ENCODE measurements at regions not wholly inside any gene's neighbourhood (a gene's known extent, or its start where the extent isn't known, plus 50 kb on each side); places are given as distances from the start of the nearest gene placed in this dataset.

GRCh38 chr12:74646831-74647230, 109.2 kb downstream of the ATXN7L3B start:
- peak; percentile 70 for ATAC-seq
- no peak overlapping the region for H3K27ac ChIP-seq (ENCODE audit: low read length)
- no peaks in the 10 kb centered on the region for H3K27me3 ChIP-seq (ENCODE audit: low read length)
- no peak overlapping the region for H3K9ac ChIP-seq (ENCODE audit: low read length)
- H3K36me3 ChIP-seq (ENCODE audit: low read depth, low read length) = no peaks in the 10 kb centered on the region
- peak; percentile 48 for DNase-seq
- POLR2A ChIA-PET (ENCODE audit: unreplicated experiment) = interaction anchor here (0.6 to 0.7 kb wide), 3 partner anchors 107 to 543 kb away, joined by 3 to 5 read pairs (median 3); no protein-coding TSS in a partner anchor
- no peak overlapping the region for H3K4me3 ChIP-seq (ENCODE audit: low read length)
- H3K9me3 ChIP-seq (ENCODE audit: low read length) = no peaks in the 10 kb centered on the region
- H3K9me2 ChIP-seq (replicated peaks; ENCODE audit: low read length) = no peaks in the 10 kb centered on the region
- H3K79me2 ChIP-seq (ENCODE audit: low read length) = no peaks in the 10 kb centered on the region
- intact Hi-C loops (cut with micrococcal nuclease) = loop anchor here (1.0 to 2.0 kb wide), 2 partner anchors 110 to 232 kb away; partner anchors contain the start of gene ATXN7L3B
- BruUV-seq (replicated peaks) = no TSS peak
- CTCF ChIA-PET = interaction anchor here (1.0 to 1.6 kb wide), 3 partner anchors 109 to 275 kb away, joined by 3 to 5 read pairs (median 3); no protein-coding TSS in a partner anchor
- no peak overlapping the region for H3K4me2 ChIP-seq (ENCODE audit: low read length)
- H3F3A ChIP-seq (ENCODE audit: low read length, unreplicated experiment) = no peaks in the 10 kb centered on the region
- H4K20me1 ChIP-seq (ENCODE audit: low read length) = no peaks in the 10 kb centered on the region
- TF ChIP-seq CTCF (conservative IDR thresholded peaks at IDR 0.05; ENCODE audit: low read depth, low read length) (peak; percentile 60), EZH2 (IDR thresholded peaks at IDR 0.05; ENCODE audit: low read length, unreplicated experiment) (no peak)
- H3K4me1 ChIP-seq (ENCODE audit: insufficient read depth, low read length) = no peaks in the 10 kb centered on the region
- H2AFZ ChIP-seq (ENCODE audit: low read length) = no peak overlapping the region; the same call in 1 of the 2 replicates

- H3K9ac ChIP-seq (ENCODE audit: low read length) = no peak overlapping the region
- no peaks in the 10 kb centered on the region for H3K9me2 ChIP-seq (replicated peaks; ENCODE audit: low read length)
- no peak for TF ChIP-seq EZH2 (IDR thresholded peaks at IDR 0.05; ENCODE audit: low read length, unreplicated experiment)
- TF ChIP-seq CTCF (conservative IDR thresholded peaks at IDR 0.05; ENCODE audit: low read depth, low read length) = no peak
- TF ChIP-seq EZH2phosphoT487 (IDR thresholded peaks at IDR 0.05; ENCODE audit: borderline replicate concordance, low read length) = no peak
- H3K4me3 ChIP-seq (ENCODE audit: low read length) = no peak overlapping the region
- H3K27me3 ChIP-seq (ENCODE audit: low read length) = no peaks in the 10 kb centered on the region
- no peaks in the 10 kb centered on the region for H3K9me3 ChIP-seq (ENCODE audit: low read length)
- DNase-seq = no peak
- H3K27ac ChIP-seq (ENCODE audit: low read length) = no peak overlapping the region
- ChIA-PET CTCF (interaction anchor here (1.0 to 1.6 kb wide), 3 partner anchors 109 to 275 kb away, joined by 3 to 5 read pairs (median 3); no protein-coding TSS in a partner anchor), POLR2A (ENCODE audit: unreplicated experiment) (interaction anchor here (0.6 to 0.7 kb wide), 3 partner anchors 108 to 543 kb away, joined by 3 to 5 read pairs (median 3); no protein-coding TSS in a partner anchor)
- no peak overlapping the region for H3K4me2 ChIP-seq (ENCODE audit: low read length)
- no TSS peak for BruUV-seq (replicated peaks)
- intact Hi-C loops (cut with micrococcal nuclease) = loop anchor here (1.0 to 2.0 kb wide), 2 partner anchors 110 to 232 kb away; partner anchors contain the start of gene ATXN7L3B
- no peaks in the 10 kb centered on the region for H3K36me3 ChIP-seq (ENCODE audit: low read depth, low read length)
- no peaks in the 10 kb centered on the region for H3K4me1 ChIP-seq (ENCODE audit: insufficient read depth, low read length)
- no peaks in the 10 kb centered on the region for H3F3A ChIP-seq (ENCODE audit: low read length, unreplicated experiment)
- no peaks in the 10 kb centered on the region for H3K79me2 ChIP-seq (ENCODE audit: low read length)
- no peak overlapping the region for H2AFZ ChIP-seq (ENCODE audit: low read length)
- H4K20me1 ChIP-seq (ENCODE audit: low read length) = no peaks in the 10 kb centered on the region
- ATAC-seq = no peak
Measured at GRCh38 chr12:74647256-74647655, 109.6 kb downstream of the ATXN7L3B start.

- Histone ChIP-seq H3K9me2 (replicated peaks; ENCODE audit: low read length) (no peaks in the 10 kb centered on the region), H3K4me1 (ENCODE audit: insufficient read depth, low read length) (no peaks in the 10 kb centered on the region), H3K79me2 (ENCODE audit: low read length) (no peaks in the 10 kb centered on the region), H3F3A (ENCODE audit: low read length, unreplicated experiment) (no peaks in the 10 kb centered on the region), H3K36me3 (ENCODE audit: low read depth, low read length) (no peaks in the 10 kb centered on the region), H3K27me3 (ENCODE audit: low read length) (no peaks in the 10 kb centered on the region), H4K20me1 (ENCODE audit: low read length) (no peaks in the 10 kb centered on the region), H3K27ac (ENCODE audit: low read length) (no peak overlapping the region), H3K4me3 (ENCODE audit: low read length) (no peak overlapping the region), H3K9me3 (ENCODE audit: low read length) (no peaks in the 10 kb centered on the region), H3K9ac (ENCODE audit: low read length) (no peak overlapping the region), H3K4me2 (ENCODE audit: low read length) (no peak overlapping the region), H2AFZ (ENCODE audit: low read length) (no peak overlapping the region)
- intact Hi-C loops (cut with micrococcal nuclease) = no loop called here
- ATAC-seq = no peak
- CTCF ChIA-PET = no interaction called here
- TF ChIP-seq EZH2phosphoT487 (IDR thresholded peaks at IDR 0.05; ENCODE audit: borderline replicate concordance, low read length) (no peak), EZH2 (IDR thresholded peaks at IDR 0.05; ENCODE audit: low read length, unreplicated experiment) (no peak), CTCF (conservative IDR thresholded peaks at IDR 0.05; ENCODE audit: low read depth, low read length) (no peak)
- POLR2A ChIA-PET (ENCODE audit: unreplicated experiment) = no interaction called here
- DNase-seq = no peak
- BruUV-seq (replicated peaks) = no TSS peak
Measured at GRCh38 chr12:74656251-74656650, 118.6 kb downstream of the ATXN7L3B start.

All from PC-3 (cell line).